Islet precursor cell (in vitro differentiated cells): ENCODE measurements at regions not wholly inside any gene's neighbourhood (a gene's known extent, or its start where the extent isn't known, plus 50 kb on each side); places are given as distances from the start of the nearest gene placed in this dataset.

Source experiments
- DNase-seq: peaks from one replicate; pipeline ENCODE4 v3.0.0-alpha.2; 2018

GRCh38 chr12:126147321-126147720 lies 1082.1 kb downstream of the AACS start:
- DNase-seq = no peak

- no peak for DNase-seq
Observed at GRCh38 chr12:126156806-126157574, 1091.8 kb downstream of the AACS start.

- no peak for DNase-seq
Observed at GRCh38 chr12:126157575-126157966, 1092.3 kb downstream of the AACS start.

- no peak for DNase-seq
Observed at GRCh38 chr12:126159139-126159538, 1093.9 kb downstream of the AACS start.

- no peak for DNase-seq
Observed at GRCh38 chr12:126160912-126161311, 1095.7 kb downstream of the AACS start.

GRCh38 chr12:126163984-126164383 lies 1098.7 kb downstream of the AACS start:
- no peak for DNase-seq

GRCh38 chr12:126171937-126172559 lies 1106.8 kb downstream of the AACS start:
- no peak for DNase-seq

GRCh38 chr12:126182619-126183236 lies 1117.5 kb downstream of the AACS start:
- DNase-seq = no peak

- no peak for DNase-seq
Observed at GRCh38 chr12:126185025-126185424, 1119.8 kb downstream of the AACS start.

- DNase-seq = no peak
Observed at GRCh38 chr12:126189856-126190255, 1124.6 kb downstream of the AACS start.

- peak; percentile 84 for DNase-seq
Observed at GRCh38 chr12:126191031-126191891, 1126.0 kb downstream of the AACS start.

- no peak for DNase-seq
Observed at GRCh38 chr12:126191949-126192348, 1126.7 kb downstream of the AACS start.

GRCh38 chr12:126193190-126193589 lies 1128.0 kb downstream of the AACS start:
- no peak for DNase-seq

- no peak for DNase-seq
Observed at GRCh38 chr12:126196263-126196662, 1131.0 kb downstream of the AACS start.

GRCh38 chr12:126198516-126198915 lies 1133.3 kb downstream of the AACS start:
- DNase-seq = no peak

GRCh38 chr12:126198966-126199692 lies 1133.9 kb downstream of the AACS start:
- DNase-seq = no peak

GRCh38 chr12:126201981-126202537 lies 1136.8 kb downstream of the AACS start:
- no peak for DNase-seq

GRCh38 chr12:126204326-126204725 lies 1139.1 kb downstream of the AACS start:
- DNase-seq = no peak

- no peak for DNase-seq
Observed at GRCh38 chr12:126210026-126210425, 1144.8 kb downstream of the AACS start.

- DNase-seq = no peak
Observed at GRCh38 chr12:126210448-126210847, 1145.2 kb downstream of the AACS start.

GRCh38 chr12:126212824-126213223 lies 1147.6 kb downstream of the AACS start:
- no peak for DNase-seq

GRCh38 chr12:126218697-126219096 lies 1153.5 kb downstream of the AACS start:
- DNase-seq = no peak
